C4-2B (cell line): ENCODE measurements at regions not wholly inside any gene's neighbourhood (a gene's known extent, or its start where the extent isn't known, plus 50 kb on each side); places are given as distances from the start of the nearest gene placed in this dataset.

Source experiments
- ZFX ChIP-seq: fragments of 450-650 bp; IDR thresholded peaks from 2 replicates; pipeline ENCODE4 v1.6.1; 2017
- TF ChIP-seq, protein P1 (sequence below): fragments of 450-650 bp; conservative IDR thresholded peaks from 2 replicates; pipeline ENCODE4 v1.5.1; 2017; ENCODE audit warnings: mild to moderate bottlenecking

DNA sequence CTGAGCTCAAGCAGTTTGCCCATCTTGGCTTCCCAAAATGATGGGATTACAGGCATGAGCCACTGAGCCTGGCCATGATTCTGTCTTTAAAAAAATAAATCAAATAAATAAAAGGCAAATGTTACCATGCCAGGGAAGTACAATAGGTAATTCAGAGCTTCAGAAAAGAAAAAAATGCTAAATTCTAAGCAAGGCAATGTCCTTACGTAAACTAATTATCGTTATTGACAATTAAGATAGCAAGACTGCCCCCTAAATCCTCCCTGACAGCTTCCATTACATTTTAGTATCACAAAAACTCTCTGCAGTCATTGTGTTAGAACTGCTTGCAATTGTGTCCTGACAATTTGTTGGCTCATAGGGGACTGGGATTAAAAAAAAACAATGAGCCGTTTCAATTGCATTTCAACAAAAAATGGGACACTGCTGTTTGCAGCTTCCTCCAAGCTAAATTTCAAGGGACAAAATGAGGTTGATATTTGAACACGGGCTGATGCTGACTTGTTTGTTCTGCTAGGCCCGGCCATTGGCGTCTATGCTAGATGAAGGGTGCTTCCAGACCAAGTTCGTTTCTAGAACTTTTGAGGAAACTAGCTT is 88.9 kb downstream of the MOGAT1 start:
- TF ChIP-seq, protein P1, sequence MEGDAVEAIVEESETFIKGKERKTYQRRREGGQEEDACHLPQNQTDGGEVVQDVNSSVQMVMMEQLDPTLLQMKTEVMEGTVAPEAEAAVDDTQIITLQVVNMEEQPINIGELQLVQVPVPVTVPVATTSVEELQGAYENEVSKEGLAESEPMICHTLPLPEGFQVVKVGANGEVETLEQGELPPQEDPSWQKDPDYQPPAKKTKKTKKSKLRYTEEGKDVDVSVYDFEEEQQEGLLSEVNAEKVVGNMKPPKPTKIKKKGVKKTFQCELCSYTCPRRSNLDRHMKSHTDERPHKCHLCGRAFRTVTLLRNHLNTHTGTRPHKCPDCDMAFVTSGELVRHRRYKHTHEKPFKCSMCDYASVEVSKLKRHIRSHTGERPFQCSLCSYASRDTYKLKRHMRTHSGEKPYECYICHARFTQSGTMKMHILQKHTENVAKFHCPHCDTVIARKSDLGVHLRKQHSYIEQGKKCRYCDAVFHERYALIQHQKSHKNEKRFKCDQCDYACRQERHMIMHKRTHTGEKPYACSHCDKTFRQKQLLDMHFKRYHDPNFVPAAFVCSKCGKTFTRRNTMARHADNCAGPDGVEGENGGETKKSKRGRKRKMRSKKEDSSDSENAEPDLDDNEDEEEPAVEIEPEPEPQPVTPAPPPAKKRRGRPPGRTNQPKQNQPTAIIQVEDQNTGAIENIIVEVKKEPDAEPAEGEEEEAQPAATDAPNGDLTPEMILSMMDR: no peak
- TF ChIP-seq ZFX: no peak
